GM18508 (cell line): ENCODE measurements at regions not wholly inside any gene's neighbourhood (a gene's known extent, or its start where the extent isn't known, plus 50 kb on each side); places are given as distances from the start of the nearest gene placed in this dataset.

Source experiments
- ATAC-seq: cut with Tn5 transposase; IDR thresholded peaks from one replicate; pipeline ENCODE4 v1.9.1; 2021; ENCODE audit warnings: moderate number of reproducible peaks; ENCODE audit not compliant: insufficient read depth, unreplicated experiment

- ATAC-seq, result no peak
Observed at GRCh38 chr6:138607478-138608433, 108.5 kb upstream of the NHSL1 start.

GRCh38 chr6:138608896-138609295 is 109.6 kb upstream of the NHSL1 start:
- no peak for ATAC-seq

- no peak for ATAC-seq
Observed at GRCh38 chr6:138609801-138610430, 110.6 kb upstream of the NHSL1 start.

GRCh38 chr6:138610816-138611215 is 111.5 kb upstream of the NHSL1 start:
- ATAC-seq, result no peak

GRCh38 chr6:138614151-138614550 is 114.9 kb upstream of the NHSL1 start:
- no peak for ATAC-seq

- ATAC-seq, result no peak
Observed at GRCh38 chr6:138618168-138618567, 118.9 kb upstream of the NHSL1 start.

GRCh38 chr6:138620630-138621029 is 121.3 kb upstream of the NHSL1 start:
- ATAC-seq, result no peak

GRCh38 chr6:138622967-138623366 is 123.7 kb upstream of the NHSL1 start:
- no peak for ATAC-seq

- no peak for ATAC-seq
Observed at GRCh38 chr6:138631566-138631965, 132.3 kb upstream of the NHSL1 start.

- no peak for ATAC-seq
Observed at GRCh38 chr6:138637822-138638221, 135.7 kb upstream of the CCDC28A start.

- ATAC-seq, result no peak
Observed at GRCh38 chr6:138638604-138639003, 135.0 kb upstream of the CCDC28A start.

GRCh38 chr6:138640028-138640427 is 133.5 kb upstream of the CCDC28A start:
- no peak for ATAC-seq

- ATAC-seq, result no peak
Observed at GRCh38 chr6:138643210-138643609, 130.4 kb upstream of the CCDC28A start.

GRCh38 chr6:138645976-138646640 is 127.5 kb upstream of the CCDC28A start:
- ATAC-seq, result no peak

- no peak for ATAC-seq
Observed at GRCh38 chr6:138647006-138647405, 126.6 kb upstream of the CCDC28A start.

- no peak for ATAC-seq
Observed at GRCh38 chr6:138648127-138648526, 125.4 kb upstream of the CCDC28A start.

GRCh38 chr6:138651491-138651890 is 122.1 kb upstream of the CCDC28A start:
- no peak for ATAC-seq

GRCh38 chr6:138652824-138653223 is 120.7 kb upstream of the CCDC28A start:
- no peak for ATAC-seq

- no peak for ATAC-seq
Observed at GRCh38 chr6:138653435-138653834, 120.1 kb upstream of the CCDC28A start.

- peak; percentile 98 for ATAC-seq
Observed at GRCh38 chr6:138654715-138655634, 118.6 kb upstream of the CCDC28A start.
